CD14-positive monocyte (primary cell): ENCODE measurements at regions not wholly inside any gene's neighbourhood (a gene's known extent, or its start where the extent isn't known, plus 50 kb on each side); places are given as distances from the start of the nearest gene placed in this dataset.

Source experiments
- DNase-seq, 3 donors: peaks; one replicate each; pipeline ENCODE4 v3.0.0-alpha.2; 2011 to 2022
- H2AFZ ChIP-seq: 2 replicates; pipeline ENCODE4 v1.6.0; 2012; ENCODE audit warnings: mild to moderate bottlenecking, low read depth, low read length, inconsistent platforms; ENCODE audit not compliant: insufficient read depth, poor library complexity, severe bottlenecking
- H3K27ac ChIP-seq, 2 donors: 1 replicate in 1 of 2; 2 replicates in 1 of 2; pipeline ENCODE4 v1.5.1; 2012 to 2013; ENCODE audit warnings: low read length in 2 of 2, control low read depth in 1 of 2, inconsistent platforms in 1 of 2, low read depth in 1 of 2, mild to moderate bottlenecking in 1 of 2
- H3K27me3 ChIP-seq, 2 donors: one replicate each; pipeline versions ENCODE4 v1.6.0 to v1.6.1; 2011 to 2013; ENCODE audit warnings: low read length in 2 of 2; ENCODE audit not compliant: control insufficient read depth in 2 of 2, insufficient read depth in 2 of 2
- H3K36me3 ChIP-seq, 2 donors: replicated peaks in 1 of 2; 1 replicate in 1 of 2; 2 replicates in 1 of 2; pipeline versions ENCODE4 v1.5.1 to v1.6.1; 2012 to 2013; ENCODE audit warnings: low read length in 2 of 2, control low read depth in 1 of 2, inconsistent platforms in 1 of 2, mild to moderate bottlenecking in 1 of 2; ENCODE audit not compliant: insufficient read depth in 2 of 2, control insufficient read depth in 1 of 2
- H3K4me1 ChIP-seq, 2 donors: 1 replicate in 1 of 2; 2 replicates in 1 of 2; pipeline versions ENCODE4 v1.5.1 to v1.6.1; 2012 to 2013; ENCODE audit warnings: low read length in 2 of 2, control low read depth in 1 of 2, inconsistent platforms in 1 of 2, mild to moderate bottlenecking in 1 of 2, moderate library complexity in 1 of 2; ENCODE audit not compliant: insufficient read depth in 2 of 2, control insufficient read depth in 1 of 2
- H3K4me2 ChIP-seq: replicated peaks from 2 replicates; pipeline ENCODE3; 2012; ENCODE audit warnings: low read length, moderate library complexity, mild to moderate bottlenecking; ENCODE audit not compliant: poor library complexity, severe bottlenecking; ENCODE audit errors: extremely low read depth
- H3K4me3 ChIP-seq, 3 experiments: fragments of 200-600 bp in 1 of 3; sonication (generic) in 1 of 3; replicated peaks in 1 of 3; 1 replicate in 2 of 3; 2 replicates in 1 of 3; pipeline ENCODE4 v1.5.1; 2011 to 2013; ENCODE audit warnings: low read length in 3 of 3, mild to moderate bottlenecking in 3 of 3, control low read depth in 2 of 3, low read depth in 2 of 3, inconsistent platforms in 1 of 3, moderate library complexity in 1 of 3
- H3K79me2 ChIP-seq: 2 replicates; pipeline ENCODE4 v1.6.0; 2012; ENCODE audit warnings: mild to moderate bottlenecking, control low read depth, inconsistent platforms, low read length, moderate library complexity; ENCODE audit not compliant: insufficient read depth
- H3K9ac ChIP-seq: 2 replicates; pipeline ENCODE4 v1.6.0; 2017; ENCODE audit warnings: low read length, mild to moderate bottlenecking; ENCODE audit not compliant: insufficient read depth, poor library complexity, severe bottlenecking
- H3K9me3 ChIP-seq, 2 donors: replicated peaks in 1 of 2; 1 replicate in 1 of 2; 2 replicates in 1 of 2; pipeline versions ENCODE4 v1.5.1 to v1.6.1; 2012 to 2013; ENCODE audit warnings: low read length in 2 of 2, control low read depth in 1 of 2; ENCODE audit not compliant: control insufficient read depth in 1 of 2, insufficient read depth in 1 of 2
- H4K20me1 ChIP-seq: 2 replicates; pipeline ENCODE4 v1.6.0; 2012; ENCODE audit warnings: mild to moderate bottlenecking, low read length, control low read depth, moderate library complexity; ENCODE audit not compliant: insufficient read depth
- H3K27ac Mint-ChIP-seq, 7 donors: one replicate each; pipeline ENCODE4 v1.8.0; 2020; ENCODE audit warnings: mild to moderate bottlenecking in 7 of 7, mixed read lengths in 7 of 7, moderate library complexity in 6 of 7, inconsistent platforms in 2 of 7
- H3K27me3 Mint-ChIP-seq, 3 donors: one replicate each; pipeline ENCODE4 v1.8.0; 2021 to 2022; ENCODE audit warnings: low read depth in 3 of 3, mild to moderate bottlenecking in 3 of 3, mixed read lengths in 3 of 3, moderate library complexity in 3 of 3, inconsistent platforms in 1 of 3
- H3K36me3 Mint-ChIP-seq, 2 donors: one replicate each; pipeline ENCODE4 v1.8.0; 2020; ENCODE audit warnings: mixed read lengths in 2 of 2, inconsistent platforms in 1 of 2, mild to moderate bottlenecking in 1 of 2
- H3K4me1 Mint-ChIP-seq: one replicate; pipeline ENCODE4 v1.8.0; 2020; ENCODE audit warnings: mild to moderate bottlenecking, mixed read lengths
- H3K4me3 Mint-ChIP-seq, 2 donors: one replicate each; pipeline ENCODE4 v1.8.0; 2020; ENCODE audit warnings: mild to moderate bottlenecking in 2 of 2, mixed read lengths in 2 of 2, moderate library complexity in 1 of 2
- H3K9me3 Mint-ChIP-seq, 7 donors: one replicate each; pipeline ENCODE4 v1.8.0; 2020 to 2022; ENCODE audit warnings: mixed read lengths in 7 of 7, mild to moderate bottlenecking in 6 of 7, moderate library complexity in 6 of 7, inconsistent platforms in 2 of 7
- WGBS: methylation state at CpG from one replicate; pipeline ENCODE4 v1.1.5; 2013; ENCODE audit warnings: missing lambda C conversion rate; ENCODE audit not compliant: insufficient coverage; 5-methylcytosine and 5-hydroxymethylcytosine counted together
- intact Hi-C, 2 donors: fragments of 100-400 bp; cut with micrococcal nuclease; formaldehyde crosslinking; loops; one replicate each; pipeline versions ENCODE4 v1.15.0 to v1.15.1; 2023
- TF ChIP-seq, protein P1 (sequence below): fragments of 200-600 bp; IDR thresholded peaks from one replicate; pipeline ENCODE4 v1.8.0; 2022; ENCODE audit warnings: antibody characterized with exemption, mild to moderate bottlenecking

DNA sequence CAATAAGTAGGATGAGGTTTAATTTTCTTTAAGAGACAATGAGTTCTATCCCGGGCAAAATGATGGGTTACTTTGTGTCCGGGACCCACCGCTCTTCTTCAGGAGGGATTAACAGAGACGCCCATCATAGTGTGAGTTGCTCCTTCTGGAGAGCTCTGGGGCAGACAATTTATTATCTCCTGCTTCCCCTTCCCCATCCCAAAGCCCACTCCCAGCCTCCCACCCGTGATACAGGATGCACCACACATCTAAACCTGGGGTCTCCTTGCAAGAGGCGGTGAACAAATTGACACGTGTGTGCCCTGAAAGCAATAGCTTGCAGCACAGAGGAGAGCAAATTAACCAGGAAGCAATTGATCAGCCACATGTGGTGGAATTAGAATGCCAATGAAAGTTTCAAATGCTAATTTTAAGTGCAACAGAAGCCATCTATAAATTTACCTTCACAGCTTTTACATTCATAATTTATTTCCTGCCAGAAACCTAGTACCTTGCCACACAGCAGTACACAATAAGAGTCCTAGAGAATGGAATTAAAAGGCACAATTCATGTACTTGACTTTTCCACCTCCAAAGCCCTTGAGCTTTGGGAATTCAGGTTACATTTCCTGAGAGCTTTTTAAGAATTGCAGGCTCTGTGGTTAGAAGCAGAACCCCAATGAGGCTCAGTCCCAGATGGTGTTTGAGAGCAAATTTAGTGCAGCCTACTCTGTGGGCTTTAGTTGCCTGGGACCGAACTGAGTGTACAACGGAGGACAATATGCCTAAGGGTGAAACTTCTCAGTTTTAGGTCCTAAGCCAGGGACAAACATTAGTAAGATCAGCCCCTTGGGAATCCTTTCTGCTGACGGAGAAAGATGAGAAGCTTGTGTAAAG lies 399.6 kb downstream of the MED10 start:
- H3K36me3 Mint-ChIP-seq, result no peaks in the 10 kb centered on the region
- Histone ChIP-seq H4K20me1 (no peaks in the 10 kb centered on the region), H2AFZ (no peak overlapping the region), H3K36me3 (no peaks in the 10 kb centered on the region), H3K4me2 (no peak overlapping the region), H3K79me2 (no peaks in the 10 kb centered on the region), H3K27ac (no peak overlapping the region), H3K4me1 (no peaks in the 10 kb centered on the region), H3K4me3 (no peak overlapping the region), H3K27me3 (no peaks in the 10 kb centered on the region), H3K9me3 (peaks cover 4% of the 10 kb centered on the region in 2 donors), H3K9ac (no peak overlapping the region)
- no peaks in the 10 kb centered on the region for H3K4me1 Mint-ChIP-seq
- peaks cover 0 to 2% (median 0%) of the 10 kb centered on the region in 3 donors for H3K27me3 Mint-ChIP-seq
- 59% methylated on average over 3 of the region's 10 CpGs for WGBS
- peaks cover 0 to 10% (median 2%) of the 10 kb centered on the region in 7 donors for H3K9me3 Mint-ChIP-seq
- H3K4me3 Mint-ChIP-seq, result no peak overlapping the region
- H3K27ac Mint-ChIP-seq, result no peak overlapping the region
- intact Hi-C loops, result no loop called here
- no peak for DNase-seq
- TF ChIP-seq, protein P1, sequence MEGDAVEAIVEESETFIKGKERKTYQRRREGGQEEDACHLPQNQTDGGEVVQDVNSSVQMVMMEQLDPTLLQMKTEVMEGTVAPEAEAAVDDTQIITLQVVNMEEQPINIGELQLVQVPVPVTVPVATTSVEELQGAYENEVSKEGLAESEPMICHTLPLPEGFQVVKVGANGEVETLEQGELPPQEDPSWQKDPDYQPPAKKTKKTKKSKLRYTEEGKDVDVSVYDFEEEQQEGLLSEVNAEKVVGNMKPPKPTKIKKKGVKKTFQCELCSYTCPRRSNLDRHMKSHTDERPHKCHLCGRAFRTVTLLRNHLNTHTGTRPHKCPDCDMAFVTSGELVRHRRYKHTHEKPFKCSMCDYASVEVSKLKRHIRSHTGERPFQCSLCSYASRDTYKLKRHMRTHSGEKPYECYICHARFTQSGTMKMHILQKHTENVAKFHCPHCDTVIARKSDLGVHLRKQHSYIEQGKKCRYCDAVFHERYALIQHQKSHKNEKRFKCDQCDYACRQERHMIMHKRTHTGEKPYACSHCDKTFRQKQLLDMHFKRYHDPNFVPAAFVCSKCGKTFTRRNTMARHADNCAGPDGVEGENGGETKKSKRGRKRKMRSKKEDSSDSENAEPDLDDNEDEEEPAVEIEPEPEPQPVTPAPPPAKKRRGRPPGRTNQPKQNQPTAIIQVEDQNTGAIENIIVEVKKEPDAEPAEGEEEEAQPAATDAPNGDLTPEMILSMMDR, result no peak

GRCh38 chr5:5971203-5971602 lies 407.1 kb downstream of the MED10 start:
- Mint-ChIP-seq H3K9me3 (peaks cover 2 to 15% (median 6%) of the 10 kb centered on the region in 7 donors), H3K27ac (no peak overlapping the region), H3K36me3 (no peaks in the 10 kb centered on the region), H3K4me3 (no peak overlapping the region), H3K27me3 (no peaks in the 10 kb centered on the region), H3K4me1 (no peaks in the 10 kb centered on the region)
- Histone ChIP-seq H3K4me1 (no peaks in the 10 kb centered on the region), H3K79me2 (no peaks in the 10 kb centered on the region), H3K36me3 (no peaks in the 10 kb centered on the region), H3K4me3 (no peak overlapping the region), H4K20me1 (no peaks in the 10 kb centered on the region), H3K9ac (no peak overlapping the region), H3K27me3 (no peaks in the 10 kb centered on the region), H2AFZ (no peak overlapping the region), H3K4me2 (no peak overlapping the region), H3K27ac (no peak overlapping the region), H3K9me3 (peaks cover 6 to 15% of the 10 kb centered on the region in 2 donors)
- intact Hi-C loops, result no loop called here
- no peak for DNase-seq
- 71% methylated on average over 3 of the region's 5 CpGs for WGBS
- TF ChIP-seq, protein P1, result no peak
